HCT116 (cell line): ENCODE measurements at regions not wholly inside any gene's neighbourhood (a gene's known extent, or its start where the extent isn't known, plus 50 kb on each side); places are given as distances from the start of the nearest gene placed in this dataset.

Source experiments
- ATAC-seq: fragments of 200-7000 bp; cut with Tn5 transposase; 2 replicates; pipeline ENCODE4 v1.9.1; 2020; ENCODE audit warnings: mild to moderate bottlenecking, moderate library complexity
- BruUV-seq: library from RNA; stranded (reverse); fragments of 400-500 nt; replicated peaks from 2 replicates; lab custom pipeline; 2021; lab: Mats Ljungman, UMichigan
- CTCF ChIA-PET: fragments of 300-600 bp; sonication (Branson Sonifier 250); formaldehyde crosslinking; loops from one replicate; lab custom pipeline; 2021; ENCODE audit warnings: antibody characterized with exemption; lab: Charles Lee
- POLR2A ChIA-PET: fragments of 300-600, 350-600 bp; sonication (Branson Sonifier 250); formaldehyde crosslinking; loops from one replicate; lab custom pipeline; 2021; ENCODE audit warnings: antibody characterized with exemption; lab: Charles Lee
- RAD21 ChIA-PET, 2 experiments: fragments of 300-600 bp; sonication (Branson Sonifier 250); formaldehyde crosslinking; loops; one replicate each; lab custom pipeline; 2023; ENCODE audit warnings: low total read pairs in 2 of 2; ENCODE audit not compliant: uncharacterized antibody in 2 of 2, unreplicated experiment in 2 of 2, low non-redundant PET in 1 of 2; lab: Charles Lee
- DNase-seq: peaks from one replicate; pipeline ENCODE4 v3.0.0-alpha.2; 2010; ENCODE audit warnings: low read depth, low spot score
- H2AFZ ChIP-seq: fragments of 200-600 bp; shearing (Covaris generic), sonication (generic); 2 replicates; pipeline ENCODE4 v1.6.1; 2017; ENCODE audit warnings: low read depth, mixed run types, mixed read lengths, antibody characterized with exemption, low read length; ENCODE audit not compliant: poor library complexity, severe bottlenecking
- H3K27ac ChIP-seq: 2 replicates; pipeline ENCODE4 v1.5.1; 2012; ENCODE audit warnings: low read depth, low read length
- H3K27me3 ChIP-seq: fragments of 200-600 bp; sonication (generic); 2 replicates; pipeline ENCODE4 v1.6.1; 2016; ENCODE audit warnings: mixed run types, low read length, mixed read lengths; ENCODE audit not compliant: insufficient read depth
- H3K36me3 ChIP-seq, 2 experiments: fragments of 200-500 bp in 1 of 2; fragments of 200-600 bp in 1 of 2; sonication (Bioruptor generic) in 1 of 2; sonication (generic) in 1 of 2; 2 replicates each; pipeline versions ENCODE4 v1.5.1 to v1.6.1; 2014 to 2016; ENCODE audit warnings: low read length in 2 of 2, inconsistent platforms in 1 of 2, mixed read lengths in 1 of 2, mixed run types in 1 of 2; ENCODE audit not compliant: insufficient read depth in 2 of 2, control insufficient read depth in 1 of 2
- H3K4me1 ChIP-seq, 2 experiments: fragments of 200-600 bp in 1 of 2; sonication (generic) in 1 of 2; 2 replicates each; pipeline versions ENCODE4 v1.5.1 to v1.6.1; 2012 to 2017; ENCODE audit warnings: low read length in 2 of 2, inconsistent platforms in 1 of 2, mild to moderate bottlenecking in 1 of 2, mixed read lengths in 1 of 2, mixed run types in 1 of 2, moderate library complexity in 1 of 2; ENCODE audit not compliant: insufficient read depth in 2 of 2, control insufficient read depth in 1 of 2
- H3K4me2 ChIP-seq: fragments of 200-600 bp; sonication (generic); 2 replicates; pipeline ENCODE4 v1.6.1; 2017; ENCODE audit warnings: mixed run types, low read length, mixed read lengths
- H3K4me3 ChIP-seq, 2 experiments: fragments of 200-600 bp in 1 of 2; sonication (generic) in 1 of 2; replicated peaks in 1 of 2; 2 replicates each; pipeline ENCODE4 v1.5.1; 2011 to 2016; ENCODE audit warnings: low read length in 2 of 2, control low read depth in 1 of 2, low read depth in 1 of 2, mild to moderate bottlenecking in 1 of 2, mixed read lengths in 1 of 2, mixed run types in 1 of 2
- H3K79me2 ChIP-seq: fragments of 200-600 bp; sonication (generic); 2 replicates; pipeline ENCODE4 v1.6.1; 2017; ENCODE audit warnings: mild to moderate bottlenecking, mixed run types, low read length, moderate library complexity, mixed read lengths; ENCODE audit not compliant: insufficient read depth
- H3K9ac ChIP-seq: fragments of 200-600 bp; sonication (generic); 2 replicates; pipeline ENCODE4 v1.6.1; 2016; ENCODE audit warnings: low read length, mixed read lengths
- H3K9me2 ChIP-seq: fragments of 200-600 bp; sonication (generic), shearing (Covaris generic); 2 replicates; pipeline ENCODE4 v1.6.1; 2017; ENCODE audit warnings: mixed run types, mild to moderate bottlenecking, moderate library complexity; ENCODE audit not compliant: insufficient read depth
- H3K9me3 ChIP-seq, 2 experiments: fragments of 200-500 bp in 1 of 2; fragments of 200-600 bp in 1 of 2; sonication (Bioruptor generic) in 1 of 2; sonication (generic) in 1 of 2; 2 replicates each; pipeline ENCODE4 v1.6.1; 2014 to 2017; ENCODE audit warnings: low read length in 2 of 2, mixed read lengths in 2 of 2, inconsistent platforms in 1 of 2, low read depth in 1 of 2, mild to moderate bottlenecking in 1 of 2, mixed run types in 1 of 2, moderate library complexity in 1 of 2; ENCODE audit not compliant: control insufficient read depth in 1 of 2, insufficient read depth in 1 of 2
- H4K20me1 ChIP-seq: fragments of 200-600 bp; sonication (generic), shearing (Covaris generic); 2 replicates; pipeline ENCODE4 v1.6.1; 2017; ENCODE audit warnings: mixed run types, mild to moderate bottlenecking, moderate library complexity; ENCODE audit not compliant: insufficient read depth
- CTCF ChIP-seq, 3 experiments: fragments of 200-600 bp in 1 of 3; sonication (generic) in 1 of 3; IDR thresholded peaks in 2 of 3; conservative IDR thresholded peaks in 1 of 3; 2 replicates each; pipeline ENCODE4 v1.5.1; 2012 to 2017; ENCODE audit warnings: low read depth in 2 of 3, low read length in 2 of 3, antibody characterized with exemption in 1 of 3, borderline replicate concordance in 1 of 3, control low read depth in 1 of 3, mild to moderate bottlenecking in 1 of 3, mixed read lengths in 1 of 3, mixed run types in 1 of 3, moderate library complexity in 1 of 3; ENCODE audit not compliant: insufficient read depth in 1 of 3
- EZH2phosphoT487 ChIP-seq: fragments of 200-600 bp; IDR thresholded peaks from 2 replicates; pipeline ENCODE4 v1.6.1; 2018; ENCODE audit warnings: antibody characterized with exemption, borderline replicate concordance
- FOSL1 ChIP-seq: IDR thresholded peaks from 2 replicates; pipeline ENCODE4 v1.6.1; 2012; ENCODE audit warnings: low read depth
- MAX ChIP-seq: IDR thresholded peaks from 2 replicates; pipeline ENCODE4 v1.6.1; 2012
- POLR2A ChIP-seq: IDR thresholded peaks from 2 replicates; pipeline ENCODE4 v1.7.0; 2011; ENCODE audit warnings: borderline replicate concordance; ENCODE audit not compliant: insufficient read depth, insufficient read length; ENCODE audit errors: extremely low read depth
- POLR2AphosphoS5 ChIP-seq: IDR thresholded peaks from 2 replicates; pipeline ENCODE4 v1.6.1; 2011; ENCODE audit warnings: mild to moderate bottlenecking, low read depth, low read length, moderate library complexity
- RAD21 ChIP-seq: IDR thresholded peaks from 2 replicates; pipeline ENCODE4 v1.6.1; 2012; ENCODE audit warnings: low read depth, mild to moderate bottlenecking
- SIN3A ChIP-seq: IDR thresholded peaks from 2 replicates; pipeline ENCODE4 v1.6.1; 2012; ENCODE audit warnings: low read depth
- YY1 ChIP-seq: IDR thresholded peaks from 2 replicates; pipeline ENCODE4 v1.6.1; 2011; ENCODE audit warnings: low read length, low read depth, moderate library complexity, mild to moderate bottlenecking; ENCODE audit not compliant: insufficient replicate concordance; ENCODE audit errors: extremely low read depth
- intact Hi-C: fragments of 100-400 bp; cut with micrococcal nuclease; formaldehyde crosslinking; loops from 2 replicates; pipeline ENCODE4 v1.10.0; 2022
- TF ChIP-seq, protein P1 (sequence below): IDR thresholded peaks from 2 replicates; pipeline ENCODE4 v1.6.1; 2012; ENCODE audit warnings: low read depth

GRCh38 chr6:167652701-167653095, 174.0 kb upstream of the AFDN start:
- Histone ChIP-seq H4K20me1 (no peaks in the 10 kb centered on the region), H3K27me3 (no peaks in the 10 kb centered on the region), H3K79me2 (no peaks in the 10 kb centered on the region), H3K9me3 (no peaks in the 10 kb centered on the region), H3K4me2 (no peak overlapping the region), H3K9me2 (no peaks in the 10 kb centered on the region), H2AFZ (no peak overlapping the region), H3K9ac (no peak overlapping the region), H3K4me3 (no peak overlapping the region), H3K36me3 (no peaks in the 10 kb centered on the region), H3K27ac (no peak overlapping the region), H3K4me1 (no peaks in the 10 kb centered on the region)
- ChIA-PET CTCF (no interaction called here), RAD21 (no interaction called here), POLR2A (no interaction called here)
- intact Hi-C loops: no loop called here
- DNase-seq (no peak), ATAC-seq (no peak)
- no TSS peak for BruUV-seq
- TF ChIP-seq POLR2A (no peak), POLR2AphosphoS5 (no peak), RAD21 (no peak), EZH2phosphoT487 (no peak), YY1 (no peak), FOSL1 (no peak), CTCF (IDR thresholded peaks at IDR 0.05 in 2 of 3, conservative IDR thresholded peaks at IDR 0.05 in 1 of 3; ENCODE audit: borderline replicate concordance in 1 of 3, insufficient read depth in 1 of 3, low read depth in 2 of 3, low read length in 2 of 3) (no peak), MAX (no peak), SIN3A (no peak)
- TF ChIP-seq, protein P1, sequence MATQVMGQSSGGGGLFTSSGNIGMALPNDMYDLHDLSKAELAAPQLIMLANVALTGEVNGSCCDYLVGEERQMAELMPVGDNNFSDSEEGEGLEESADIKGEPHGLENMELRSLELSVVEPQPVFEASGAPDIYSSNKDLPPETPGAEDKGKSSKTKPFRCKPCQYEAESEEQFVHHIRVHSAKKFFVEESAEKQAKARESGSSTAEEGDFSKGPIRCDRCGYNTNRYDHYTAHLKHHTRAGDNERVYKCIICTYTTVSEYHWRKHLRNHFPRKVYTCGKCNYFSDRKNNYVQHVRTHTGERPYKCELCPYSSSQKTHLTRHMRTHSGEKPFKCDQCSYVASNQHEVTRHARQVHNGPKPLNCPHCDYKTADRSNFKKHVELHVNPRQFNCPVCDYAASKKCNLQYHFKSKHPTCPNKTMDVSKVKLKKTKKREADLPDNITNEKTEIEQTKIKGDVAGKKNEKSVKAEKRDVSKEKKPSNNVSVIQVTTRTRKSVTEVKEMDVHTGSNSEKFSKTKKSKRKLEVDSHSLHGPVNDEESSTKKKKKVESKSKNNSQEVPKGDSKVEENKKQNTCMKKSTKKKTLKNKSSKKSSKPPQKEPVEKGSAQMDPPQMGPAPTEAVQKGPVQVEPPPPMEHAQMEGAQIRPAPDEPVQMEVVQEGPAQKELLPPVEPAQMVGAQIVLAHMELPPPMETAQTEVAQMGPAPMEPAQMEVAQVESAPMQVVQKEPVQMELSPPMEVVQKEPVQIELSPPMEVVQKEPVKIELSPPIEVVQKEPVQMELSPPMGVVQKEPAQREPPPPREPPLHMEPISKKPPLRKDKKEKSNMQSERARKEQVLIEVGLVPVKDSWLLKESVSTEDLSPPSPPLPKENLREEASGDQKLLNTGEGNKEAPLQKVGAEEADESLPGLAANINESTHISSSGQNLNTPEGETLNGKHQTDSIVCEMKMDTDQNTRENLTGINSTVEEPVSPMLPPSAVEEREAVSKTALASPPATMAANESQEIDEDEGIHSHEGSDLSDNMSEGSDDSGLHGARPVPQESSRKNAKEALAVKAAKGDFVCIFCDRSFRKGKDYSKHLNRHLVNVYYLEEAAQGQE: no peak
